Type B pancreatic cell (in vitro differentiated cells): ENCODE measurements at regions not wholly inside any gene's neighbourhood (a gene's known extent, or its start where the extent isn't known, plus 50 kb on each side); places are given as distances from the start of the nearest gene placed in this dataset.

Experiments
- DNase-seq: peaks from one replicate; pipeline ENCODE4 v3.0.0; 2021; ENCODE audit warnings: mixed read lengths; ENCODE audit not compliant: unreplicated experiment; ENCODE audit errors: extremely low spot score
- H3K27ac Mint-ChIP-seq: 2 replicates; pipeline ENCODE4 v1.8.0; 2021; ENCODE audit warnings: mild to moderate bottlenecking, mixed read lengths
- H3K27me3 Mint-ChIP-seq: 2 replicates; pipeline ENCODE4 v1.8.0; 2021; ENCODE audit warnings: mixed read lengths
- H3K36me3 Mint-ChIP-seq: 2 replicates; pipeline ENCODE4 v1.8.0; 2021; ENCODE audit warnings: mixed read lengths
- H3K4me1 Mint-ChIP-seq: one replicate; pipeline ENCODE4 v1.8.0; 2021; ENCODE audit warnings: mixed read lengths; ENCODE audit not compliant: unreplicated experiment
- H3K4me3 Mint-ChIP-seq: 2 replicates; pipeline ENCODE4 v1.8.0; 2021; ENCODE audit warnings: mild to moderate bottlenecking, mixed read lengths
- H3K9me3 Mint-ChIP-seq: 2 replicates; pipeline ENCODE4 v1.8.0; 2021; ENCODE audit warnings: mixed read lengths
- TF ChIP-seq, protein P1 (sequence below): fragments of 200-600 bp; sonication (generic); conservative IDR thresholded peaks from 2 replicates; pipeline ENCODE4 v1.5.0; 2021; ENCODE audit warnings: antibody characterized with exemption, mild to moderate bottlenecking

DNA sequence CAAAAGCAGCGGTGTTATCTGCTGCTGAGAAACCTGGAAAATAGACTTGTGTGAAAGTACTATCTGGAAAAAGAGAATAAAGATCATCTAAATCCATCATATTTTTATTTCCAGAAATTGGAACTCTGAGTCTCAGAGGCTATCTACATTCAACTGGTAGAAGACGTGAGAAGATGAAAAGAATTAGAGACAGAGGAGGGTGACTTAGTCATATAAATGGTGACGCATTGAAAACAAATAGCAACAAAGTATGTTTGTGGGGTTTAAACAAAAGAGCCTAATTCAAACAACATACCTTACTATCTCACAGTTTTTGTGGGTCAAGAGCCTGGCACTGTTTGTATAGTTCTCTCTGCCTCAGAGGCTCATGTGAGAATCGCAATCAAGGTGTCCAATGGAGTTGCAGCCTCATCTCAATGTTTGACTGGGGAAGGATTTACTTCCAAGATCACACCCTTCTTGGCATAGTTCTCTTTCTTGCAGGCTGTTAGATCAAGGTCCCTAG, 757.1 kb upstream of the SLC35B3 start:
- Mint-ChIP-seq H3K9me3 (no peaks in the 10 kb centered on the region), H3K36me3 (no peaks in the 10 kb centered on the region), H3K4me1 (no peaks in the 10 kb centered on the region), H3K27me3 (no peaks in the 10 kb centered on the region), H3K27ac (no peak overlapping the region), H3K4me3 (no peak overlapping the region)
- DNase-seq = no peak
- TF ChIP-seq, protein P1, sequence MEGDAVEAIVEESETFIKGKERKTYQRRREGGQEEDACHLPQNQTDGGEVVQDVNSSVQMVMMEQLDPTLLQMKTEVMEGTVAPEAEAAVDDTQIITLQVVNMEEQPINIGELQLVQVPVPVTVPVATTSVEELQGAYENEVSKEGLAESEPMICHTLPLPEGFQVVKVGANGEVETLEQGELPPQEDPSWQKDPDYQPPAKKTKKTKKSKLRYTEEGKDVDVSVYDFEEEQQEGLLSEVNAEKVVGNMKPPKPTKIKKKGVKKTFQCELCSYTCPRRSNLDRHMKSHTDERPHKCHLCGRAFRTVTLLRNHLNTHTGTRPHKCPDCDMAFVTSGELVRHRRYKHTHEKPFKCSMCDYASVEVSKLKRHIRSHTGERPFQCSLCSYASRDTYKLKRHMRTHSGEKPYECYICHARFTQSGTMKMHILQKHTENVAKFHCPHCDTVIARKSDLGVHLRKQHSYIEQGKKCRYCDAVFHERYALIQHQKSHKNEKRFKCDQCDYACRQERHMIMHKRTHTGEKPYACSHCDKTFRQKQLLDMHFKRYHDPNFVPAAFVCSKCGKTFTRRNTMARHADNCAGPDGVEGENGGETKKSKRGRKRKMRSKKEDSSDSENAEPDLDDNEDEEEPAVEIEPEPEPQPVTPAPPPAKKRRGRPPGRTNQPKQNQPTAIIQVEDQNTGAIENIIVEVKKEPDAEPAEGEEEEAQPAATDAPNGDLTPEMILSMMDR = no peak

DNA sequence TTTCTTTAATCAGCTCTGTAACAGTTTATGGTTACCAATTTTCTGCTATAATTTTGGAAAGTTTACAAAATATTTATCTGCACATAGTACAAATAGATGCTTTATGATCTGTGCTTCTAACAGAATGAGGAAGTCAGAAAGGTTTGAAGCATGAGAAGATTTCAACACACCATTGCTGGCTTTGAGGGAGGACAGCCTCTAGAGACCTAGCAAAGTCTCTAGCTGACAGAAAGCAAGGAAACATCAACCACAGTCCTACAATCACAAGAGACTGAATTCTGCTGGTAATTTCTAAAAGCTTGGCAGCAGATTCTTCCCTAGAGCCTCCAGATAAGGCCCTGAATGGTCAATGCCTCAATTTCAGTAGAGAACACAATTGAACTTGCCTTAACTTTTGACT, 750.8 kb upstream of the SLC35B3 start:
- no peaks in the 10 kb centered on the region for H3K27me3 Mint-ChIP-seq
- no peaks in the 10 kb centered on the region for H3K4me1 Mint-ChIP-seq
- H3K9me3 Mint-ChIP-seq = peaks cover 4% of the 10 kb centered on the region
- H3K4me3 Mint-ChIP-seq = no peak overlapping the region
- no peak for DNase-seq
- TF ChIP-seq, protein P1 = no peak
- no peaks in the 10 kb centered on the region for H3K36me3 Mint-ChIP-seq
- H3K27ac Mint-ChIP-seq = no peak overlapping the region

GRCh38 chr6:9178071-9178470, 742.7 kb upstream of the SLC35B3 start:
- H3K36me3 Mint-ChIP-seq = no peaks in the 10 kb centered on the region

GRCh38 chr6:9173229-9173628, 737.9 kb upstream of the SLC35B3 start:
- H3K27ac Mint-ChIP-seq = peak overlapping the region; percentile 63
- no peak for DNase-seq
- H3K27me3 Mint-ChIP-seq = no peaks in the 10 kb centered on the region

More at GRCh38 chr6:9178071-9178470, 742.7 kb upstream of the SLC35B3 start:
- Mint-ChIP-seq H3K4me3 (no peak overlapping the region), H3K27me3 (no peaks in the 10 kb centered on the region), H3K4me1 (no peaks in the 10 kb centered on the region), H3K27ac (no peak overlapping the region), H3K9me3 (no peaks in the 10 kb centered on the region)
- DNase-seq = no peak
- TF ChIP-seq, protein P1 = no peak

DNA sequence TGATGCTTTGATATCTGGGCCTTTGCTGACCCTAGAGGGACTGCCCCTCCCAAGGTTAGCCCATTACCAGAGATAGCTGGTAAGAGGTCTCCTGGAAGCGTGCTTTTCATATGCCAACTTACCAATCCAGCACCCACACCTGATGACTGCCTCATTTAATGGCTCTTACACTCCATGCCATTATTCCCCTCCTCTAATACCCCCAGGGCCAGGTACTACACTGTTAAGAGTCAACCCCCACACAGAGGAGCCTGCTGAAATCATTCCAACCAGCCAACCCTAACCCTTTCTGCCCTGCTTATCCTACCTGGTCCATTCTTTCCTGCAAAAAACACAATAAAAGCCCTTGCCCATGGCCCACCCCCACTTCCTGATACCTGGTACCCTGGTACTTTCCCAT, 736.8 kb upstream of the SLC35B3 start:
- Mint-ChIP-seq H3K4me1 (no peaks in the 10 kb centered on the region), H3K36me3 (no peaks in the 10 kb centered on the region), H3K4me3 (no peak overlapping the region), H3K27ac (no peak overlapping the region), H3K27me3 (no peaks in the 10 kb centered on the region), H3K9me3 (no peaks in the 10 kb centered on the region)
- TF ChIP-seq, protein P1 = no peak
- no peak for DNase-seq

More at GRCh38 chr6:9173229-9173628, 737.9 kb upstream of the SLC35B3 start:
- Mint-ChIP-seq H3K4me3 (no peak overlapping the region), H3K36me3 (no peaks in the 10 kb centered on the region), H3K9me3 (no peaks in the 10 kb centered on the region), H3K4me1 (no peaks in the 10 kb centered on the region)
- TF ChIP-seq, protein P1 = no peak

DNA sequence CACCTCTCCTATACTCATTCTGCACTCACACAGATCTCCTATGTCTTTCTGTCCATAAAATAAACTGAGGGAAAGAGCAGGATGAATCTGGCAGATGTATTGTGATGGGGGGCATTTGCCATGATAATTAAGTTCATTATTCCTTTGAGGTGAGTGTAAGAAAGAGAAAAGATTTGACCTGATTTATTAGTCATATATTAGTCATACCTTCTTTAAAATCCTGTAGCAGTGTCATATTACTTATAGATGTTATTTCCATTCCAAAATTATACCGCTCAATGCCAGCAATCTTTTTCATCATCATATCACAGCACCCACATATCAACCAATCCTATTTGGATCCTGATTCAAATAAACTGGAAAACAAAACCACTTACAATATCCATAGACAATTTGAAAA, 733.3 kb upstream of the SLC35B3 start:
- TF ChIP-seq, protein P1 = no peak
- DNase-seq = no peak
- Mint-ChIP-seq H3K4me1 (no peaks in the 10 kb centered on the region), H3K9me3 (peaks cover 4% of the 10 kb centered on the region), H3K4me3 (no peak overlapping the region), H3K36me3 (no peaks in the 10 kb centered on the region), H3K27ac (no peak overlapping the region), H3K27me3 (no peaks in the 10 kb centered on the region)
